Mesothelial cell of epicardium (in vitro differentiated cells): ENCODE measurements at regions not wholly inside any gene's neighbourhood (a gene's known extent, or its start where the extent isn't known, plus 50 kb on each side); places are given as distances from the start of the nearest gene placed in this dataset.

Experiments
- DNase-seq, 2 experiments: peaks; one replicate each; pipeline ENCODE4 v3.0.0; 2021; ENCODE audit warnings: low spot score in 2 of 2; ENCODE audit not compliant: unreplicated experiment in 2 of 2
- H3K27ac Mint-ChIP-seq: 2 replicates; pipeline ENCODE4 v1.8.0; 2021; ENCODE audit warnings: mixed read lengths
- H3K27me3 Mint-ChIP-seq: 2 replicates; pipeline ENCODE4 v1.8.0; 2021; ENCODE audit warnings: low read depth, mixed read lengths
- H3K36me3 Mint-ChIP-seq: 2 replicates; pipeline ENCODE4 v1.8.0; 2021; ENCODE audit warnings: mixed read lengths
- H3K4me1 Mint-ChIP-seq: 2 replicates; pipeline ENCODE4 v1.8.0; 2021; ENCODE audit warnings: mixed read lengths
- H3K4me3 Mint-ChIP-seq: 2 replicates; pipeline ENCODE4 v1.8.0; 2021; ENCODE audit warnings: mild to moderate bottlenecking, moderate library complexity, mixed read lengths
- H3K9me3 Mint-ChIP-seq: 2 replicates; pipeline ENCODE4 v1.8.0; 2021; ENCODE audit warnings: mixed read lengths
- TF ChIP-seq, protein P1 (sequence below): fragments of 200-600 bp; sonication (generic); IDR thresholded peaks from one replicate; pipeline ENCODE4 v1.5.0; 2021; ENCODE audit warnings: antibody characterized with exemption; ENCODE audit not compliant: unreplicated experiment

DNA sequence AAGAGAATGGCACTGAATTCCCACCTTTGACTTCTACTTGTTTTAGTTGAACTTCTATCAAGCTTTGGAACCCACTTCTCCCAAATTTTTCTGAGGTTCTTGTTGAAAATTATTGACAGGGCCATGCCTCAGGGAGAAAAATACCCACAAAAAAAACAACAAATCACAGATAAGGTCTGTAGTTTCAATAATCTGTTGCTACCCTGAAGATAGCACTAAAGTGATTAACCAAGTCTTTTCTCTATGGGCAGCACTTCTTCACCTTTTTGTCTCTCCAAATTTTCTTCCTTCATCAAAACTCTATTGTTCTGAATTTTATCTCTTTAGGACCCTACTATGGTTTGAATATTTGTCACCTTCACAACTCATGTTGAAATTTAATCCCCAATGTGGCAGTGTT lies 154.3 kb upstream of the FGF10 start:
- H3K27ac Mint-ChIP-seq = no peak overlapping the region
- H3K4me3 Mint-ChIP-seq = no peak overlapping the region
- no peak for DNase-seq
- no peaks in the 10 kb centered on the region for H3K9me3 Mint-ChIP-seq
- TF ChIP-seq, protein P1, sequence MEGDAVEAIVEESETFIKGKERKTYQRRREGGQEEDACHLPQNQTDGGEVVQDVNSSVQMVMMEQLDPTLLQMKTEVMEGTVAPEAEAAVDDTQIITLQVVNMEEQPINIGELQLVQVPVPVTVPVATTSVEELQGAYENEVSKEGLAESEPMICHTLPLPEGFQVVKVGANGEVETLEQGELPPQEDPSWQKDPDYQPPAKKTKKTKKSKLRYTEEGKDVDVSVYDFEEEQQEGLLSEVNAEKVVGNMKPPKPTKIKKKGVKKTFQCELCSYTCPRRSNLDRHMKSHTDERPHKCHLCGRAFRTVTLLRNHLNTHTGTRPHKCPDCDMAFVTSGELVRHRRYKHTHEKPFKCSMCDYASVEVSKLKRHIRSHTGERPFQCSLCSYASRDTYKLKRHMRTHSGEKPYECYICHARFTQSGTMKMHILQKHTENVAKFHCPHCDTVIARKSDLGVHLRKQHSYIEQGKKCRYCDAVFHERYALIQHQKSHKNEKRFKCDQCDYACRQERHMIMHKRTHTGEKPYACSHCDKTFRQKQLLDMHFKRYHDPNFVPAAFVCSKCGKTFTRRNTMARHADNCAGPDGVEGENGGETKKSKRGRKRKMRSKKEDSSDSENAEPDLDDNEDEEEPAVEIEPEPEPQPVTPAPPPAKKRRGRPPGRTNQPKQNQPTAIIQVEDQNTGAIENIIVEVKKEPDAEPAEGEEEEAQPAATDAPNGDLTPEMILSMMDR = no peak
- H3K27me3 Mint-ChIP-seq = peaks cover 2% of the 10 kb centered on the region
- no peaks in the 10 kb centered on the region for H3K36me3 Mint-ChIP-seq
- no peaks in the 10 kb centered on the region for H3K4me1 Mint-ChIP-seq

DNA sequence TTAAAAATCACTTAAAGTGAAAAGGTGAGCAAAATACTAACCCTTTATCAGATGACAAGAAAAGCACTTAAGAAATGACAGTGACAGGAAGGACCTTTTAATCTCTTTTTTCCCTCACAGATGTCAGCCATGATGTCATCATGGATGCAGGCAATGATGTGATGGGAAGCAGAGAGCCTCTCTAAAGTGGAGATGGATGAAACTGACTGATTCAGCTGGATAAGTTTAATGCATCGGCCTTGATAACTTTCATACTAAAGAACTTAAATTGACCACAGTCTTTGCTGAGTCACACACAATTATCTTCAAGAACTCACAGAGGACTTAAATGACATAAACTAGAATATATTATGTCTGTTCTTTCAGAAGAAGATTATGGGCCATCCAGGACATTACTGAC lies 153.2 kb upstream of the FGF10 start:
- Mint-ChIP-seq H3K27me3 (peaks cover 2% of the 10 kb centered on the region), H3K27ac (no peak overlapping the region), H3K36me3 (no peaks in the 10 kb centered on the region), H3K4me1 (no peaks in the 10 kb centered on the region), H3K9me3 (no peaks in the 10 kb centered on the region), H3K4me3 (no peak overlapping the region)
- DNase-seq = no peak
- TF ChIP-seq, protein P1 = no peak

DNA sequence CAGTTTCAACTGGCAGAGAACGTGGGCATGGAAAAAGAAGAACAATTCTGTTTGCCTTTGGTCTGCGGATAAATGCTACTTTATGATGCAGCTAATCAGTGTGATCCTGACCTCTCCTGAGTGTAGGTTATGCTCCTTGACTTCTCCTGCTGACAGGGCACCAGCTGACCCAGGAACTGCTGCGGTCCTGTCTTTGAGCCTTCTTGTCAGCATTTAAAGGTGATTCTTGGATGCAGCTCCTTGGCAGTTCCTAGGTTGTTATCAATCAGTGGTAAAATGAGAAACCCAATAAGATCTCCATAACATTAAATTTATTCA lies 150.3 kb upstream of the FGF10 start:
- H3K27me3 Mint-ChIP-seq = peaks cover 2% of the 10 kb centered on the region

DNA sequence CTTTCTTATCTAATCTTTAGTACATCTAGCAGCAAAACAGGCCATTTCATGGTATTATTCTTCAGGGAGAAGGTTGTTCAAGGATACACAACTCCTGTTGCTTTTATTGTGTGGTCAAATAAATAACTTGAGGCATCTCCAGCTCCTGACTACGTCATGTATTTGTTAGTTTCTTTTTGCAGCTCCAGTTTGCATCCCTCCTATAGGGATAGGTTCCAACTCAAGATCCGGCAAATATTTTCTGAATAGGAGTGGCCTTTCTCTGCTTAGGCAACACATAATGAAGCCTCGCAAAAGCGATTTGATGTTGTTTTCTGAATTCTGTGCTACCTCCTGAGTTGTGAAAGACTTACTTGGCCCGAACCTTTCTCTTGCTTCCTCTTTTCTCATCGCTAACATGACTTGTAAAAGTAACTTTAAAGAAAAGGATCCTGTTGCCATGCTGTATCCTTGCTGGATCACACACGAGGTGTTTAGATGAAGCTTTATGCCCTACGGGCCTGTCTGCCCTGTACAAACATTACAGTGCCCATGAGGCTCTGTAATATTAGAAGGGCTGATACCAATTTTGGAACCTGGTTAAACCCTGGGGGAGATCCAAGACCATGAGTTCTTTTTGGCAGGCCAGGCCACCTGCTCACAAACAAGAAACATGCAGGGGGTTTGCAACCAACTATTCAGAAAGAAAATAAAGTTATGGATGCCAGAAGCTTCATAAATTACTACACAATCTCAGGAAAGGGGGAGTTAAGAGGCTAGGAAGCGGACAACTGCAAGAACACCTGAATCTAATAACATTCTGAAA lies 149.8 kb upstream of the FGF10 start:
- no peak overlapping the region for H3K4me3 Mint-ChIP-seq
- no peaks in the 10 kb centered on the region for H3K4me1 Mint-ChIP-seq
- peaks cover 2% of the 10 kb centered on the region for H3K27me3 Mint-ChIP-seq
- TF ChIP-seq, protein P1 = no peak
- H3K9me3 Mint-ChIP-seq = no peaks in the 10 kb centered on the region
- DNase-seq = no peak
- H3K27ac Mint-ChIP-seq = no peak overlapping the region
- H3K36me3 Mint-ChIP-seq = no peaks in the 10 kb centered on the region

More for the DNA sequence above, 150.3 kb upstream of the FGF10 start:
- Mint-ChIP-seq H3K9me3 (no peaks in the 10 kb centered on the region), H3K36me3 (no peaks in the 10 kb centered on the region), H3K4me3 (no peak overlapping the region), H3K4me1 (no peaks in the 10 kb centered on the region), H3K27ac (no peak overlapping the region)
- TF ChIP-seq, protein P1 = no peak
- no peak for DNase-seq

DNA sequence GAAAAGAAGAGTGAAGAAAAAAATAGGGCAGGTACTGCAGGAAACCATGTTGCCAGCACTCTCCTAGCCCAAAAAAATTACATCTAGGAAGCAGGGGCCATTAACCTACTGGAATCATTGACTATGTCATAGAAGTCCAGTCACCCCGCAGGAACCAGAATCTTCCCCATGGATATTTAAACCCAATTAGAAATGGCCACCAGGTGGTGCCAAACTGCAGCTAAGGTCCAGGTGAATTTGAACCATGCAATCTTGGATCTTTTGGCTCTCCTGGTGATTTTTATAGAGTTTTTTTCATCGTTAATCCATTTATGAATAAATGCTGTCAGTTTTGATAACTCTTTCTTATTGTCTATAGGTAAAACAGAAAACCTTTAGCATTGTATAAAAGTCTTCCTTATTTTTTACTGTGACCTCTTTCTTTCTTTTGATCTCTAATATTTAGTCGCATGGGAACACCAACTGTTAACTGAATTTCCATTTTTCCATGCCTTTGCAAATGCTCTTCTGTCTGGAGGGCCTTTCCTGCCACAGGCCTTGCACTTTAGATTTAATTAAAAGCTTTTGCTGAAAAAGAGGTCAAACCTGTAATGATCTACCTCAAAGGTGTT lies 147.5 kb upstream of the FGF10 start:
- Mint-ChIP-seq H3K27ac (no peak overlapping the region), H3K27me3 (peaks cover 2% of the 10 kb centered on the region), H3K36me3 (no peaks in the 10 kb centered on the region), H3K4me3 (no peak overlapping the region), H3K9me3 (no peaks in the 10 kb centered on the region), H3K4me1 (no peaks in the 10 kb centered on the region)
- TF ChIP-seq, protein P1 = peak; percentile 77
- peak in 1 of 2 experiments; percentile 46 for DNase-seq
